Esophagus muscularis mucosa (tissue), 3 donors: ENCODE measurements at regions not wholly inside any gene's neighbourhood (a gene's known extent, or its start where the extent isn't known, plus 50 kb on each side); places are given as distances from the start of the nearest gene placed in this dataset.

Experiments
- EP300 ChIP-seq: sonication (generic); formaldehyde crosslinking; IDR thresholded peaks from one replicate; pipeline ENCODE4 v1.6.1; 2017; ENCODE audit warnings: antibody characterized with exemption
- POLR2AphosphoS5 ChIP-seq, 2 donors: sonication (generic); formaldehyde crosslinking; IDR thresholded peaks; one replicate each; pipeline ENCODE4 v1.6.1; 2017; ENCODE audit warnings: antibody characterized with exemption in 2 of 2

DNA sequence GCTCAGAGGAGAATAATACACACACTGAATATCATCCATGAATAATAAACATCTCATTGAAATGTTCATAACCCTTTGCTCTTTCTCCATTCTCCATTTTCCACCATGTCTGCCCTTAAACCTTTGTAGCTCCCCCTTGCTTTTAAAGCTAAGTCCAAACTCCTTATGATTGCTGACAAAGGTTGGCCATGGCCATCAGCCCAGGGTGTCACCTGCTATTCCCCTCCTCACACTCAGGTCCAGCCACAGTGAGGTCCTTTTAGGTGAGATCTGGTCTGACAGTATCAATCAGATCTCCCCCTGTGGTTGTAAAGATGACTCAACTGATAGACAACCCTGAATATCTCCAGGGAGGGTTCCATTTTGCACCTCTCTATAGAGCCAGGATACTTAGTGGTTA, 181.5 kb upstream of the PDE1C start:
- no peak for TF ChIP-seq EP300
- TF ChIP-seq POLR2AphosphoS5 (IDR thresholded peaks at IDR 0.05), result no peak
